ENCODE measurements at regions not wholly inside any gene's neighbourhood (a gene's known extent, or its start where the extent isn't known, plus 50 kb on each side); places are given as distances from the start of the nearest gene placed in this dataset.

DNA sequence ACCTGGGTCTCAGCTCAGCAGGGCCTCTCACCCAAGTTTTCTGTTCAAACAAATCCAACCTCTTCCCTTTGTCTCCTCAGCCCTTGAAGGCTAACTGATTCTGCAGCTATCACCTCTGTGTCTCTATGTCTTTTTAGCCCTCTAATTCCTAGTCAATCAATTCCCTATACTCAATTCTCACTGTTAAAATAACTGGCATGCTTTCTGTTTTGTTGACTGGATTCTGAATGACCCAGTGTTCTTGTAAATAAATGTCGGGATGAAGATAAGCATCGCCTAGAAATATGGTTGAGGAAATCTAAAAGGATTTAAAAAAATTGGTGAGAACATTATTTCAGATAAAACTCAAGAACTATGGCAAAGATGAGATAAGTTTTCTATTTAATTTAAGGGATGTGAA, 210.2 kb downstream of the ICE1 start:
- no peak overlapping the region for H3K27ac ChIP-seq
- TF ChIP-seq ZFX (IDR thresholded peaks at IDR 0.05), result no peak
- TF ChIP-seq, protein P1, sequence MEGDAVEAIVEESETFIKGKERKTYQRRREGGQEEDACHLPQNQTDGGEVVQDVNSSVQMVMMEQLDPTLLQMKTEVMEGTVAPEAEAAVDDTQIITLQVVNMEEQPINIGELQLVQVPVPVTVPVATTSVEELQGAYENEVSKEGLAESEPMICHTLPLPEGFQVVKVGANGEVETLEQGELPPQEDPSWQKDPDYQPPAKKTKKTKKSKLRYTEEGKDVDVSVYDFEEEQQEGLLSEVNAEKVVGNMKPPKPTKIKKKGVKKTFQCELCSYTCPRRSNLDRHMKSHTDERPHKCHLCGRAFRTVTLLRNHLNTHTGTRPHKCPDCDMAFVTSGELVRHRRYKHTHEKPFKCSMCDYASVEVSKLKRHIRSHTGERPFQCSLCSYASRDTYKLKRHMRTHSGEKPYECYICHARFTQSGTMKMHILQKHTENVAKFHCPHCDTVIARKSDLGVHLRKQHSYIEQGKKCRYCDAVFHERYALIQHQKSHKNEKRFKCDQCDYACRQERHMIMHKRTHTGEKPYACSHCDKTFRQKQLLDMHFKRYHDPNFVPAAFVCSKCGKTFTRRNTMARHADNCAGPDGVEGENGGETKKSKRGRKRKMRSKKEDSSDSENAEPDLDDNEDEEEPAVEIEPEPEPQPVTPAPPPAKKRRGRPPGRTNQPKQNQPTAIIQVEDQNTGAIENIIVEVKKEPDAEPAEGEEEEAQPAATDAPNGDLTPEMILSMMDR (conservative IDR thresholded peaks at IDR 0.05), result no peak

DNA sequence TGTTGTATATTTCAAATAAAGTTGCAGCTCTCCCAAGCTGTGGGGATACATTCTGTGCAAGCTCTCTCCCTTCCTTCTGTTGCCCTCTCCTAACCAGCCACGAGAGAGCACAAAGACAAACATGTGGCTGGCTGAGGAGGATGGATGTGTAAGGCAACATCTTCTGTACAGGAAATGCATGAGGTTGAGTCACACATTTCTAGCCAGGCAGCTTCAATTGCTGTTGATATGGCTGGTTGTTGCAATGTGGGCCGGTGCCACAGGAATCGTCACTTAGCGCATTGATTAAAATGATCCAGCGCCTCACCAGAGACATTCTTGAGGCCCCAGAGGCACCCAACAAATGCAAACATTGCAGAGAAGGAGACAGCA, 207.1 kb downstream of the ICE1 start:
- H3K27ac ChIP-seq, result no peak overlapping the region
- no peak for TF ChIP-seq ZFX (IDR thresholded peaks at IDR 0.05)
- TF ChIP-seq, protein P1 (conservative IDR thresholded peaks at IDR 0.05), result no peak

DNA sequence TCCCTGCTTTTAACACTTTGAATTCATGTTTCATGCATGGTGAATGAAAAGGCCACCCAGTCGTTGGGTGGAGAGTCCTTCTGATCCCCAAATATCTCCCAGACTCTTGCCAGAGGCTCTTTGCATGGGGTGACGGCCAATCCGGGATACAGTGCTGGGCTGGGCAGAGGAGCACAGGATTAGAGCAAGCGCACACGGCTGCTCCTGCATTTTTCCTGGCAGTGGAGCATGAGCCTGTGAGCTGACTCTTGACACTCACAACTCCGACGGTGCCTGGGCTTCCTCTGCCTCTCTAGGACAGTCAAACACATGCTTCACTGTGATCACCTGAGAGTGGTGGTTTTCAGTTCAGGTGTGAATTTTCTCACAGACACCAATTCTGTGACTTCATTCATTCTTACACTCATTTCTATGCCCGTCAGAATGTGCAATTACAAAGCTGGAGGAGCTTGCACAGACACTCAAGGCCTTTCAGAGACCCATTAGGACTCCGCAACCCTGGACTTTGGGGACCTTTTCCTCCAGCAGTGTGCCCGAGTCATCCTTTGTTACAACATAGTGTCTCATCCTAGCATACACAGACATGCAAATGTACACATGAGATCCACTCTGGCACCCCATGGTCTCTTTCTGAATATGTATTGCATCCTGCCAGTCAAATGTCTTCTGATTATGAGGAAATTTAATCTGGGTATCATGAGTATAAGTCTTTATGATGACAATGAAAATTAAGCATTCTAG, 206.6 kb downstream of the ICE1 start:
- TF ChIP-seq ZFX (IDR thresholded peaks at IDR 0.05), result no peak
- TF ChIP-seq, protein P1 (conservative IDR thresholded peaks at IDR 0.05), result no peak
- H3K27ac ChIP-seq, result no peak overlapping the region

DNA sequence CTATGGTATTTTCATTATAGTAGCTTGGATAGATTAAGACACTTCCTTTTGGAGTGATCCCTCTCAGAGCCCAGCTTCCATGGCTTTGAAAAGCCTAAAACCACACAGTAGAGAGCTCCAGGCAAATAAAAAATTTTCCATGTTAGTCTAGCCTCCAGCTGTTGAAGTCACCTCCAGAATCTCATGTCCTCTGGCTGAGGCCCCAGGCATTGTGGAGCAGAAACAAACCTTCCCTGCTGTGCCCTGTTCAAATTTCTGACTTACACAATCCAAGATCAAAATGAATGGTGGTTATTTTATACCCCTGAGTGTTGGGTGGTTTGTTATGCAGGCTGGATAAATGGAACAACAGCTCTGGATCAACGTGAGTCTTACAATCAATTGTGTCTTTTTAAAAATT, 203.9 kb downstream of the ICE1 start:
- no peak overlapping the region for H3K27ac ChIP-seq
- no peak for TF ChIP-seq ZFX (IDR thresholded peaks at IDR 0.05)
- TF ChIP-seq, protein P1 (conservative IDR thresholded peaks at IDR 0.05), result no peak

DNA sequence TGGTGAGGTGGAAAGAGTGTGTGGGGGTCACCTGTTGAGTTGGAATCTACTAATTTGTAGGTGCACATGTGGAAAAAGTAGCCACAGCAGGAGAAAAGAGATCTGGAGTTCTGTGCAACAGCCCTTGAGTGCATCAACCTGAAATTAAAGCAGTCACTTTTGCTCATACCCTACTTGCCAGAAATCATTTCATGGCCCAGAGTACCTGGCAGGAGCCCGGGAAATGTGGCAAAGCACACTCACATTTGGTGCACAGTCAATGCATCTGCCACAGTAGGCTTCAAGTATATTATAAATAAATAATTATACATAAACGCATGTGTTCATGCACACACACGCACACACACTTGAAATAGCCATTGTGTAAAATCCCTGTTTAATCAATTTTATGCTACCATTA, 203.0 kb downstream of the ICE1 start:
- H3K27ac ChIP-seq, result no peak overlapping the region
- no peak for TF ChIP-seq ZFX (IDR thresholded peaks at IDR 0.05)
- TF ChIP-seq, protein P1 (conservative IDR thresholded peaks at IDR 0.05), result no peak

DNA sequence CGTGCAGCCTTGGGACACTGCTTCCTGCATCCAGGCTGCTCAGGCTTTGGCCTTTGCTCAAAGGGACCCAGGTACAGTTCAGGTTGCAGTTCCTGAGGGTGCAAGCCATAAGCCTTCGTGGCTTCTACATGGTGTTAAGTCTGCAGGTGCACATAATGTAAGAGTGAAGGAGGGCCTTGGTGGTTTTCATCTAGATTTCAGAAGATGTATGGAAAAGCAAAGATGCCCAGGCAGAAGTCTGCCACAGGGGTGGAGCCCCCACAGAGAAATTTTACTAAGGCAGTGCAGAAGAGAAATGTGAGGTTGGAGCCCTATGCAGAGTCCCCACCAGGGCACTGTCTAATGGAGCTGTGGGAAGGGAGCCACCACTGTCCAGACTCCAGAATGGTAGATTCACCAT, 200.9 kb downstream of the ICE1 start:
- TF ChIP-seq, protein P1 (conservative IDR thresholded peaks at IDR 0.05), result no peak
- no peak for TF ChIP-seq ZFX (IDR thresholded peaks at IDR 0.05)

DNA sequence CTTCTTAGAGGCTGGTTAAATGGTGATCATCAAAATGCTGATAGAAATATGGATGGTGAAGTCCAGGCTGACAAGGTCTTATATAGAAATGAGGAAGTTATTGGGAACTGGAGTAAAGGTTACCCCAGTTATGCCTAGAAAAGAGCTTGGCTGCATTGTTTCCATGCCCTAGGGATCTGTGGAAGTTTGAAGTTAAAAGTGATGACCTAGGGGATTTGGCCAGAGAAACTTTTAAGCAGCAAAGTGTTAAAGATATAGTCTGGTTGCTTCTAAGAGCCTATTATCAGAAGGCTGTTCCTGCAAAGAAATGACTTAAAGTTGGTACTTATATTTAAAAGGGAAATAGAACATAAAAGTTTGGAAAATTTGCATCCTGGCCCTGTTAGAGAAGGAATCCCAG, 200.3 kb downstream of the ICE1 start:
- TF ChIP-seq ZFX (IDR thresholded peaks at IDR 0.05), result no peak
- TF ChIP-seq, protein P1 (conservative IDR thresholded peaks at IDR 0.05), result no peak

More for the DNA sequence above, 200.9 kb downstream of the ICE1 start:
- H3K27ac ChIP-seq, result no peak overlapping the region

More for the DNA sequence above, 200.3 kb downstream of the ICE1 start:
- no peak overlapping the region for H3K27ac ChIP-seq
